GM21423 (cell line): ENCODE measurements at regions not wholly inside any gene's neighbourhood (a gene's known extent, or its start where the extent isn't known, plus 50 kb on each side); places are given as distances from the start of the nearest gene placed in this dataset.
"Not testable (repeated sequence)": the region's sequence is repeated elsewhere in the genome, so short reads cannot be mapped to it uniquely, and the experiment has no call there.

Experiments used
- ATAC-seq: cut with Tn5 transposase; IDR thresholded peaks from one replicate; pipeline ENCODE4 v1.9.1; 2021; ENCODE audit warnings: mild to moderate bottlenecking, moderate library complexity; ENCODE audit not compliant: unreplicated experiment

DNA sequence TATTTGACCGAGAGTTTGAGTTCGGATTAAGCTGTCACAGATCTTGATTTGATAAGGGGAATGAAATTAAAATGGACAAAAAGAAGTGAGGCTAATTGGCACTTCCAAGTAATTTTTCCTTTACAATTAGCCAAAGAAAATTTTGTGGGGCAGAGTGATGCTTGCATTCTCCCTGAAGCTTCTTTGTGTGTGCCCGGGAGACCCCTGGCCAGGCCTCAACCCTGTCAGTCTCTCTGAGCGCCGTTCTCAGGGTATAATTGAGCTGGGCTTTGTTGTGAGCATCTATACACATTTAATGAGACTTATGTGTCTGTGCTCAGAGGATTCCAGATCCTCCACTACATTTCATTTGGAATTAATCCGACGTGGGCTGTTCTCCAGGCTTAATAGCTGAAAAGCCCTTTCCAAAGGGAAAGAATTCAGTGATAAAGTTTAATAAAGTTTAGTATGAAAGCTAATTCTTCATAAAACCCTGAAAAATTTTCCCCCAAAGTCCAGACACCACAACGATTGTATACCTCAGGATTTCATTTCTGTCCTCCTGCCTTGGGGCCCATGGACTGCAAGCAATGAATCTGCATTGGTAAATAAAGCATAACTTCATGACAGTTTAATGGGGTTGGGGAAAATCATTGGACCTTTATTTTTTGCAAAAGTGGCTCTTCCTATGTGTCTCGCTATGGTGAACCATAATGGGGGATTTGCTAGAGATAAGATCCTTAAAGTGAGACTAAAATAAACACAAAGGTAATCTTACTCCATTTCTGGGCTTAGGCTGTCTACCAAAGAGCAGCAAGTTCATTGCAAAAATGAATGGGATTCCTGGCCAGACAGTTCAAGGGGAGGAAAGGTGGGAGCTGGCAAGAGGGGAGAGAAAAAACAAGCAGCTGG lies 292.6 kb downstream of the C12orf75 start:
- ATAC-seq: no peak

DNA sequence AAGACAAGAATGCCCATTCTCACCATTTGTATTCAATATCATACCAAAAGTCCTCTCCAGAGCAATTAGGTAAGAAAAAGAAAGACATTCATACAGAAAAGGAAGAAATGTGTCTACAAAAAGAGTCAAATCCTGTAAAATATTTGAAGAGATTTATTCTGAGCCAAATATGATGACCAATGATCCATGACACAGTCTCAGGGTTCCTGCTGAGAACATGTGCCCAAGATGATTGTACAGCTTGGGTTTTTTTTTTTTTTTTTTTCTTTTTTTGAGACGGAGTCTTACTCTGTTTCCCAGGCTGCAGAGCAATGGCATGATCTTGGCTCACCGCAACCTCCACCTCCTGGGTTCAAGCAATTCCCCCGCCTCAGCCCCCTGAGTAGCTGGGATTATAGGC lies 296.2 kb downstream of the C12orf75 start:
- no peak for ATAC-seq

DNA sequence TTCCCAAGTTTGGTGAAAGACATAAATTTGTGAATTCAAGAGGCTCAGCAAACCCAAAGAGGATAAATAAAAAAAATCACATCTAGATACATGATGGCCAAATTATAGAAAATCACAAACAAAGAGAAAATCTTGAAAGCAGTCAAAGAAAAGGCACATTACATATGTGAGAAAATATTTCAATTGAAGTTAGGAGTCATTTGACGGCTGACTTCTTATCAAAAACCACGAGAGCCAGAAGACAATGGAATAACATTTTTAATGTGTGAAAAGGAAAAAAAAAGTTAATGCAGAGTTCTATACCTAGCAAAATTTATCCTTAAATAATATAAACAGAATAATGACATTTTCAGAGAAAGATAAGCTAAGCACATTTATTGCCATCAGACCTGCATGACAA lies 307.0 kb downstream of the C12orf75 start:
- no peak for ATAC-seq

DNA sequence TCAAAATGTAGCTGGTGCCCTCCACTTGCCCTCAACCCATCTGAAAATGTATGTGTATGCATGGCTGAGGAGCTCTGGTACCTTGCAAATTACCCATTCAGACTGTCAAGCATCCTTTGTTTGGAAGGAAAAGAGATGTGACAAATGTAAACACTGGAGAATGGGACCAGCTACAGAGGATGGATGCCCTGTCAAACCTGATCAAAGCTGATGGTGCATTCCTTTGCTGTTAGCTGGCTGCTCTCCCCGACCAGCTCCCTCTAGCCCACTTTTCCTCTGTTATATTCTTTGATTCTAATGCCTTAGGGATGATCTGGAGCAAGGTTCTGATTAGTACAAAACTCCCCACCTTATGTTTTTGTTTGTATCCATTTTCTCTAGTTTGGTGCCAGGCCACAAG lies 310.3 kb downstream of the C12orf75 start:
- no peak for ATAC-seq

DNA sequence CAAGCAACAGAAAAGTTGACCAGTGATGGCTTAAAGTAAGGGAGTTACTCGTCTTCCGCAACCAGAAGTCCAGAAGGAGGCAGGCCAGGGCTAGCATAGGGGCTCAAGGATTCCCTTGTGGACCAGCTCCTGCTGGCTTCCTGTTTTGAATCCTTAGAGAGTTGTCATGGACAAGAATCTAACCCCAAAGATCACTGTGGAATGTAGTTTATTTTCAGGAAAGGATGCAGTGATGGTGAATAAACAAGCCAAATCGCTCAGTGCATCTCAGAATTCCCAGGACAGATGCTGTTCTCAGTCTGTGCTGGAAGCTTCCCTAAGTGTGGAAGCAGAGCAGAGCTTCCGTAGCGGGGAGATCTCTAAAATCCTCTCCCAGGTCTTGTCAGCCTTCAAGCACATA lies 311.3 kb downstream of the C12orf75 start:
- no peak for ATAC-seq

DNA sequence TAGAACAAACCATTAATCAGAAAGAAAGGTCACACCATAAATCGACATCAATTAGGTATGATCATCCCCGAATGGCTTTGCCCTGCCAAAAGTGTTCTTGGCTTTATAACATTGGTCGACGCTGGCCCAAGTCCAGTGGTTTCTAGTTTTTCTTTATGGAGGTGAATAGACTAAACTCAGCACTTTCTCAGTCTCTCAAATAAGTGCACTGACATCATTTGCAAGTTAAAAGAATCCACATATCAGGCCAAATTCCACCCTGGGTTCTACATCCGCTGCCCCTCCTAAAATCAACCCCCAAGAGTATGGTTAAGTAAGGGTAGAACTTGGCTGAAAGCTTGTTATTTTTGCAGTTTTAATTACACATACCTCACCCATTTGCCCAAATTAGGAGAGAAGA lies 314.3 kb downstream of the C12orf75 start:
- no peak for ATAC-seq

DNA sequence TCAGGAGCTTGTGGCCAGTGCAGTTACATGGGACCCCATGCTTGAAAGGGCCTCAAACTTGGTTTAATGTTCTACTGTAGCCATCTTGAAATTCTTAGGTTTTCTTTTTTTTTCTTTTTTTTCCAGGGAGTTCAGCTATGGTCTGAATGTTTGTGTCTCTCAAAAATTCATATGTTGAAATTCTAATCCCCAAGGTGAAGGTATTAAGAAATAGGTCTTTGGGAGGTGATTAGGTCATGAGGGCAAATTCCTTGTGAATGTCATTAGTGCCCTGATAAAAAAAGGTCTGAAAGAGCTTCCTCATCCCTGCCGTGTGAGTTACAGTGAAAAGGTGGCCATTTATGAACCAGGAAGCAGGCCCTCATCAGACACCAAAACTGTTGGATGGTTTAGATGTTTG lies 324.1 kb downstream of the C12orf75 start:
- no peak for ATAC-seq

DNA sequence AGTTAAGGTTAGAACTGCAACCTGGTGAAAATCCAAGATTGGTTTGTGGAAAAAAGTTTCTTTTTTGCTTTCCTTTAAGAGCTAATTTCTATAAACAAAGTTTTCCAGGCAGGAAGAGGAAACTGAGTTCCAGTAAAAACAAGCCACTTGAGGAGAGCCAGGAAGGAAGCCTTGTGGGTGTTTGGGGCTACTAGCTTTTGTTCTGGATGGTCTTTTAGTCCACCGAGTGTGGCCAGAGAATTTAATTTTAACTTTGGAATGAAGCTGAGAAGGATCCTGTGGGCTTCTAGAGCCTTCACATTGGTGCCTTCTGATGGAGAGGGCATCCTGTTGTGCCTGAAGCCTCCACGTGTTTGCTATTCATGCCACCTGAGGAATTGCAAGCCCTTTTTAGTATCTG lies 327.9 kb downstream of the C12orf75 start:
- no peak for ATAC-seq

DNA sequence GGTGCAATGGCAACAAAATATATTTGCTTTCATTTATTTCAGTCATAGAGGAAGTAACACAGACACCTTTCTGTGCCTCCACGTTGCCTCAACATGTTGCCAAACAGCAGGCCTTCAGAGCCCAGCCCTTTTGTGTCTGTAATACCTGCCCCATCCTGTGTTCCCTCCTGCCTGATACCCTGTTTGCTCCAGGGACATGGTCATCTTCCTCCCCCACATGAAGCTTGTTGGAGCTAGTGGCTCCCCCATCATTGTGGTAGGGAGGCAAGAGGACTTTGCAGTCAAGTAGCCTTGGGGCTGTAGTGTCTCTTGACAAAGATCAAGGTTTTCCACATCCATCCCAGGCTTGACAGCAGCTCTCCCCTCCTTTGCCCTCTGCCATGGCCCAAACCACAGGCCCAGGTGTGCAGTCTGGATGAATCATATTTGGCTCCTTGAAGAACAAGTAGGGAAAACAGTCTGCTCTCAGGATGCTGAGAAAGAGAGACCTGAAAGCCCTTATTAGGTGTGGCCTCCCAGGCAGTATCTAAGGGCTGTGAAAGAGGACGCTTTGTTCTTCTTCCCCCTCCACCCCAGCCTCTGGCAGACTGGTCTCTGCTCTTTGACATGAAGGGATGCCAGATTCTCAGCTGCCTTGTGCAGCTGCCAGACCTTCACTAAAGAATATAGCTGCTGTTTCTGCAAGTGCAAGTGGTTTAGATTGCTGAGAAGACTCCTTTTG lies 329.0 kb downstream of the C12orf75 start:
- no peak for ATAC-seq

DNA sequence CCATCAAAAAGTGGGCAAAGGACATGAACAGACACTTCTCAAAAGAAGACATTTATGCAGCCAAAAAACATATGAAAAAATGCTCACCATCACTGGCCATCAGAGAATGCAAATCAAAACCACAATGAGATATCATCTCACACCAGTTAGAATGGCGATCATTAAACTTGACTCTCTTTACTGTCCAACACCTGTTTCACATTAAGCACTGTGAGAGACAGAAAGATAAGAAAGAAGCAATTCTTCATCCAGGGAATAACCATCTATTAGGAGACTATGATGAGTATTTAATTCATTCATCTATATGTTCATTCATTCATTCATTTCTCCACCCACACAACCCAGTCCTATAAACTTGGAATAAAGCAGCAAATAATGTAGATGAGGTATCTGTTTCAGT lies 334.3 kb downstream of the C12orf75 start:
- ATAC-seq: not testable (repeated sequence)

DNA sequence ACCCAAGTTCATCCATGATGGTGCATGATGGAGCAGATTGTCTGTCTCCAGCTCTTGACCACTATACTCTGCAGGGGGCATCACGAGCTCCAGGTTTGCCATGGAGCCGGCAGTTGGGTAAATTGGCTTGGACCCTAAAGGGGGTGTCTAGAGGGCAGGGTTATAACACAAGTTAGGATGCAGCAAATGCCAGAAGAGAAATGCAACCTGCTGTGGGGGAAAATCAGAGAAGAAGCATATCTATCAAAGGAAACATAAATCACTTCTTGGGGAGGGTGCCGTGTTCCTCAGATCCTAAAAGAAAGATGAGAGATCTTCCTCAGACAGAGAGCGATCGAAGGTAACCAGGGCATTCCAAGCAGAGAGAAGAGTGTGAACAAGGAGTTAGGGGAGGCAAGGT lies 334.9 kb downstream of the C12orf75 start:
- ATAC-seq: no peak

DNA sequence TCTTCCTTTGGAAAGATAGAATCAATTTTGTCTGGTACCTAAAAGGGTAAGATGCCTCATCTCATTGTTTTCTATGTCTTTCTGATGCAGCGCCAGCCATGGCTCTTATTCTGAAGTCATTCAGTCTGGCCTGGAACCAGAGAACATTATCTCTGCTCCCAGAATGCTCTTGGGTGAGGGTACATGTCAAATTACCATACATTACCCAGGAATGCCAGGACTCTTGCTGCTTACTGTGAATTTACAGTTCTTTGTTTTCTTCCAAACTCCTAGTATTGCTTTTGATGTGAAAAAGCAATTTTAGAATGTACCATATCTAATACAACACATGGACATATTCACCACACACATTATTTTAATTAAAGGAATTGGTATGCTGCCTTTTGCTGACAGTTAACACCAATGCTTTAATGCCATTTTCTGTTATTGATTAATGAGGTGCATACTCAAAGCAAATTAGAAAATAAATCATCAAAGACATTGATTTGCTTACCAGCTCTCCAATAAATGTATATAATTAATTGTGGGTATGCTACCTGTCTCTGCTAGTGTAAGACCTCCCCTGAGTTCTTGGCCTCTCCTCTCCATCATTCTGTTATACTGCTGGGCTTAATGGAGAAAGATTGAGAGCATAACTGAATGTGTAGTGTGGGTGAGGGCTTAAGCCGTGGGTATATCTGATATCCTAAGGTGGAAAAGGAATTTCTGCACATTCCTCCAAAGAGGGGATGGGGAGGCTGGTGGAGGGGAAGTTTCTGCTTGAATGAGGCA lies 337.7 kb downstream of the C12orf75 start:
- no peak for ATAC-seq

DNA sequence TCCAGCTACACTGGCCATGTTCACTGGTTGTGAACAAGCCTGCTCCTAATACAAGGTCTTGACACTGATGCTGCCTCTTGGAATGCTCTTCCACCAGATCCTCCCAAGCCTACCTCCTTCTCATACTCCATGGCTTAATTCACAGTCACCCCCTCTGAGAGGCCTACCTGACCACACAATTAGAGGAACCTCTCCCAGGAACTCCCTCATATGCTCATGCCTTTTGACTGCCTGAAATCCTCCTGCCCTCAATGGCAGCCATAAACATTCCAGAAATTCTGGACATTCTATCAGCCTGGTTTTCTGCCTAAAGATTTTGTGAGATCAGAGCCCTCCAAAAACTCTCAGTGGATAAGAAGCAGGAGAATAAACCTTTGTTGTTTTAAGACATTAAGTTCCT lies 340.2 kb downstream of the C12orf75 start:
- no peak for ATAC-seq

DNA sequence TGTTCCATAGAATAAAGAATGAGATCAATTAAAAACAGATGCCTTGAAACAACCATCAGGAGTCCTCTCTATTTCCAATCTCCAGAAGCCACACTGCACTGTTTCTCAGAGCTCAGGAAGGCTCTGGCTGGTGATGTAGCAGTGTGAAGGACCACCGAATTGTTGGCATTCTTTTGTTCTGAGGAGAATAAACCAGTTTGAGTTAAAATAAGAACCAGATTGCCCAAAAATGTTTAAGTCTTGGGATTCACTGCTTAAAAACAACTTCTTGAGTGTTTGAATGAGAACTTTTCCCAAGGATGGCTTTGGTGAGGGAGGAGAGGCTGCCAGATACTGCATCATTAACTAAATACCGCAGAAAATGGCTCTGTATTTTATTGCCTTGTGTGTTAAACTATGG lies 341.2 kb downstream of the C12orf75 start:
- ATAC-seq: no peak

DNA sequence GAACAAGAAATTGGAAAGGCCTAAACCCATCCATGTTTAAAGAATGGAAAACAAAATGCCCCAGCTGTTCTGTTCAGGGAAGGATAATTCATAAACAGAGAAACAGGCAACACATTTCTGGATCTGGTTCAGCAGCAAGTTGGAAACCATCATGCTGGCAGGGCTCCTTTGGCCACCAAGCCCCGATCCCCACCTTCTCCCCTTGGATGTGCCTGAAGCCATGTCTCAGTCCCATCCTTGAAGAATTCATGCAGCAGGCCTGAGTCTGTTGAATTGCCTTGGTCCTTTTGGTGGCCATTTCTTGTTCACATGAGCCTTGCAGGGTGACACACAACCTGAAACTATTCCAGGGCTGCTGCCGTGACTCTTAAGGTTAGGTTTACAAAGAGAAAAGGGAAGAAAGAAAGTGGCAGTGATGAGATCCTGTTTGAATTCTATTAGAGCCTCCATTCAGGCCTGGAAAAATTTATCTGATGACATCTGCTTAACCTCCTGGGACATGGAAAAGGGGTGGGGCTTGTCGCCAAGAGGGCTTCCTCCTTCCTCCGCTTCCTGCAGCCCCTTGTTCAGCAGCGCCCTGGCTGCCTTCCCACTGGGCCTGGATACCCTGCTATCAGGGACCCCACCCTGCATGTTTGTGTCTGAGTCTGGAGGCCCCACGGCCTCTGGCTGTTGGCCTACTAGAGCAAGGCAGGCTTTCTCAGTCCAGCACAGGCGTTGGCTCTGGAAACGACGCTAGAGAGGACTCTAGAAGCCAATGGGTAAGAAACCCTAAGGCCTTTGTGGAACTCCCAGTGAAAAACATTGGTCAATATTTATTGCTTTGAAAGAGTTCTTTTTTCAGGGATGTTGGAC lies 341.9 kb downstream of the C12orf75 start:
- no peak for ATAC-seq

DNA sequence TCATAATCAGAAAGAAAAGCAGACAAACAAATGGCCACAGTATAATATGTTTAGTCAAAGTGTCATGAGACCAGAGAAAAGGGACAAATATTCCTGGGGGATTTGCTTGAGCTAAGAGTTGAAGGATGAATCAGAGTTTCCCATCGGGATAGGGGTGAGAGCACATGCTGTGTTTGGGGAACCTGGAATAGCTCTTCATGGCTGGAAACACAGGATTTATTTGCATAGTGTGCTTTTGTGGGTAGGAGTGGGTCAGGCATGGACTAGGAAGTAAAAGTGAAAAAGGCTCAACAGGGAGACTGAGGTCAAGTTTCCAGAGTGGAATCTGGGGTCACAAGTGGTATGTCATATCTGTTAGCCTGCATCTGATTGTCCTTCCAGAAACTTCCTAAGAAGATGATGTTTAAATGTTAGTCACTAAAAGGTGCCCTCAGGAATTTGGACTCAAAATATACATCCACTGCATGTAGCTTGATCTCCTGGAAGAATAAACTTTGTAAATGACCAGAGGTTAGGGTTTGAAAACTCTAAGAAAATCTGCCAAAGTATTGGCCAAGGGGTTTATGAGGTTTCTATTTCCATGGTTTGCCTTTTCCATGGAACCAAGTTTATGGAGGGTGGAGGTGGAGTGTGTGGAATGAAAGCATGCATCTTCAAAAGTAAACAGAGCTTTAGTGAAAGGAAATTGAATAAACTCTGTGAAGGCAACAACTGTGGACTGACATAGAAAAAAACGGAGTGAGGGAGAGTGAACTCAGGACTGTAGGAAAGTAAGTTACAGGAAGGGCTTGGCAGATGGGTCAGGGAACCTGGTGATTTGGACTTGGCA lies 344.6 kb downstream of the C12orf75 start:
- no peak for ATAC-seq

DNA sequence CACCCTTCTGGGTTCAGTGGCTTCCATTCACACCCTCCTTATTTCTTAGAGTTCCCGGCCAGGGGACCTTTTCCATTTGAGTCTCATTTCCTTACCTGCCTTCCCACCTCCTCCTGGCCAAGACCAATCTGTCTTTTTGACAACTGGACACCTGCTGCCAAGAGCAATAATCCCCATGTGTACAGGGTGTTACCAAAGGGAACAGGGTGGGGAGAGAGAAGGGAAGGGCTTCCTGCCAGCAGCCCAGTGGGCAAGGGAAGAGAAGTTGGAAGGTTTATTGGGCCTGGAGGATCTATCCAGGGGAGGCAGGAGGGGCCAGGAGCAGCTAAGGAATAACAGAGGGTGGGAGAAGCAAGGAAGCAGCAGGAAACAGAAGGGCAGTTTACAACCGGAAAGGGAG lies 346.2 kb downstream of the C12orf75 start:
- no peak for ATAC-seq

DNA sequence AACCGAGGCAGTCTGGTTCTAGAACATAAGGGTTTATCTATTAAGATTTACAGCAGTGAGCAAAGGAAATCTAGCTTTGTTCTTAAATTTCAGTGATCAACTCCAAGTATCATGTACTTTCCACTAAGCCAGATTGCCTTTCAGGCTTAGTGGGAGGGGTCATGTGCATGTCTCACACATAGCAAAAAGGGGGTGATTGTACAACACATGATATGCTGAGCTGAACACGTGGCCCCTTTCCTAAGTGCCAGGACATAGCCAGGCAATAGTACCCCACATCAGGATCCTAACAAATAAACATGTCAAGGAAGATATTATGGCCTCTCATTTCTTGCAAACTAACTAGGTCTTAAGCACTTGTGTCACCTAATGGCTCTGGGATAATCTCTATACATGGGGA lies 347.2 kb downstream of the C12orf75 start:
- ATAC-seq: no peak

DNA sequence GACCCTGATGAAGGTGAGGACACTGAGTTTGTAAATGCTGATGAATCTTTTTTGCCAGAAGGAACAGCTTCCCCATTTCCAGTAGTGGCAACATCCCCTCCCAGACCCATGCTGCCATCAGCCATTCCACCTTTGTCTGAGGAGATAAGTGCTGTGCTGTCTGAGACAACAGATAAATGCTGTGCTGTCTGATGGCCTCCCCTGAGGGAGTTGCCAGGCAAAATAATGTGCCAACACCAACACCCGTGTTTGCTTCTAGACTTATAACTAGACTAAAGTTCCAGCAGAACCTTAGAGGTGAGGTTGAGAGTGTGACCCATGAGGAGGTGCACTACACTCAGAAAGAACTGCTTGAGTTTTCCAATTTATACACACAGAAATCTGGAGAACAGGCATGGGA lies 349.5 kb downstream of the C12orf75 start:
- no peak for ATAC-seq

DNA sequence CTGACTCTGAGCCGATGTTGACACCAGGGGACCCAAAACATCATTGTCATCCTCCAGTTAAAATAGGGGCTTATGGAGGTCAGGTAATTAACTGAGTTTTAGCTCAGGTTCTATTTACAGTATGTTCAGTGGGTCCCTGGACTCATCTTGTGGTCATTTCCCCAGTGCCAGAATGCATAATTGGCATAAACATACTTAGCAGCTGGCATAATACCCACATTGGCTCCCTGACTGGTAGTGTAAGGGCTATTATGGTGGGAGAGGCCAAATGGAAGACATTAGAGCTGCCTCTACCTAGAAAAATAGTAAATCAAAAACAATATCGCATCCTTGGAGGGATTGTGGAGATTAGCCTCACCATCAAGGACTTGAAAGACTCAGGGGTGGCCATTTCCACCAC lies 350.9 kb downstream of the C12orf75 start:
- no peak for ATAC-seq
